ENCODE measurements at regions not wholly inside any gene's neighbourhood (a gene's known extent, or its start where the extent isn't known, plus 50 kb on each side); places are given as distances from the start of the nearest gene placed in this dataset.

DNA sequence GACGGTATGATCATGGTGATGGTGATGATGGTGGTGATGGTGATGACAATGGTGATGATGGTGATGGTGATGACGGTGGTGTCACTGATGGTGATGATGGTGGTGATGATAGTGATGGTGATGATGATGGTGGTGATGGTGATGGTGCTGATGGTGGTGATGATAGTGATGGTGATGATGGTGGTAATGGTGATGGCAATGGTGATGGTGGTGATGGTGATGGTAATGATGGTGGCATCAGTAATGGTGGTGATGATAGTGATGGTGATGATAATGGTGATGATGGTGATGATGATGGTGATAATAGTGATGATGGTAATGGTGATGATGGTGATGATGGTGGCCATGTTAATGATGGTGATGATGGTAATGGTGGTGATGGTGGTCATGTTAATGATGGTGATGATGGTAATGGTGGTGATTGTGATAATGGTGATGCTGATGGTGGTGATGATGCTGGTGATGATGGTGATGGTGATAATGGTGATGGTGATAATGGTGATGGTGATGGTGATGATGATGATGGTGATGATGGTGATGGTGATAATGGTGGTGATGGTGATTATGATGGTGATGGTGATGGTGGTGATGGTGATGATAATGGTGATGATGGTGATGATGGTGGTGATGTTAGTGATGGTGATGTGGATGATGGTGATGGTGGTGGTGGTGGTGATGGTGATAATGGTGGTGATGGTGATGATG lies 107.2 kb downstream of the C16orf95 start:
- H3K27me3 Mint-ChIP-seq (ENCODE audit: low read depth): no peaks in the 10 kb centered on the region
- no peaks in the 10 kb centered on the region for H3K9me3 Mint-ChIP-seq (ENCODE audit: low read depth)
- TF ChIP-seq, protein P1, sequence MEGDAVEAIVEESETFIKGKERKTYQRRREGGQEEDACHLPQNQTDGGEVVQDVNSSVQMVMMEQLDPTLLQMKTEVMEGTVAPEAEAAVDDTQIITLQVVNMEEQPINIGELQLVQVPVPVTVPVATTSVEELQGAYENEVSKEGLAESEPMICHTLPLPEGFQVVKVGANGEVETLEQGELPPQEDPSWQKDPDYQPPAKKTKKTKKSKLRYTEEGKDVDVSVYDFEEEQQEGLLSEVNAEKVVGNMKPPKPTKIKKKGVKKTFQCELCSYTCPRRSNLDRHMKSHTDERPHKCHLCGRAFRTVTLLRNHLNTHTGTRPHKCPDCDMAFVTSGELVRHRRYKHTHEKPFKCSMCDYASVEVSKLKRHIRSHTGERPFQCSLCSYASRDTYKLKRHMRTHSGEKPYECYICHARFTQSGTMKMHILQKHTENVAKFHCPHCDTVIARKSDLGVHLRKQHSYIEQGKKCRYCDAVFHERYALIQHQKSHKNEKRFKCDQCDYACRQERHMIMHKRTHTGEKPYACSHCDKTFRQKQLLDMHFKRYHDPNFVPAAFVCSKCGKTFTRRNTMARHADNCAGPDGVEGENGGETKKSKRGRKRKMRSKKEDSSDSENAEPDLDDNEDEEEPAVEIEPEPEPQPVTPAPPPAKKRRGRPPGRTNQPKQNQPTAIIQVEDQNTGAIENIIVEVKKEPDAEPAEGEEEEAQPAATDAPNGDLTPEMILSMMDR (IDR thresholded peaks at IDR 0.05): no peak
- H3K36me3 Mint-ChIP-seq (ENCODE audit: low read depth): no peaks in the 10 kb centered on the region
- peaks cover 29% of the 10 kb centered on the region for H3K4me1 Mint-ChIP-seq (ENCODE audit: low read depth)
- DNase-seq (ENCODE audit: low spot score): no peak
- H3K27ac Mint-ChIP-seq (ENCODE audit: unreplicated experiment): no peak overlapping the region
- no peak overlapping the region for H3K4me3 Mint-ChIP-seq (ENCODE audit: unreplicated experiment)

DNA sequence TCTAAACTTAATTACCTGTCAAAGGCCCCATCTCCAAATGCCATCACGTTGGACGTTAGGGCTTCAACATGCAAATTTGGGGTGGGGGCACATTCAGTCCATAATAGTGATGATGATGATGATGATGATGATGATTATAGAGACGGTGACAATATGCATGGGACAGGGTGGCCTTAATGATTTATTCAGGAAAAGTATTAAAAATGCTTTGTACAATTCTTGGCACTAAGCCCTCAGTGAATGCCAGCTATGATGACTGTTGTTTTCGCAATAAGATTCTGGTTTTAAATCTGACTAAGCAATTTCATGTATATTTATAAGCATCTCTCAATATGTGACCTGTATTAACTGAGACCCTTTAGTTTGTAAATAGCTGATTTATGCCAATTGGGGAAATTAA lies 106.3 kb downstream of the C16orf95 start:
- Mint-ChIP-seq H3K4me3 (ENCODE audit: unreplicated experiment) (no peak overlapping the region), H3K4me1 (ENCODE audit: low read depth) (peaks cover 22% of the 10 kb centered on the region), H3K27ac (ENCODE audit: unreplicated experiment) (no peak overlapping the region), H3K36me3 (ENCODE audit: low read depth) (no peaks in the 10 kb centered on the region), H3K27me3 (ENCODE audit: low read depth) (no peaks in the 10 kb centered on the region), H3K9me3 (ENCODE audit: low read depth) (no peaks in the 10 kb centered on the region)
- DNase-seq (ENCODE audit: low spot score): no peak
- TF ChIP-seq, protein P1 (IDR thresholded peaks at IDR 0.05): no peak

DNA sequence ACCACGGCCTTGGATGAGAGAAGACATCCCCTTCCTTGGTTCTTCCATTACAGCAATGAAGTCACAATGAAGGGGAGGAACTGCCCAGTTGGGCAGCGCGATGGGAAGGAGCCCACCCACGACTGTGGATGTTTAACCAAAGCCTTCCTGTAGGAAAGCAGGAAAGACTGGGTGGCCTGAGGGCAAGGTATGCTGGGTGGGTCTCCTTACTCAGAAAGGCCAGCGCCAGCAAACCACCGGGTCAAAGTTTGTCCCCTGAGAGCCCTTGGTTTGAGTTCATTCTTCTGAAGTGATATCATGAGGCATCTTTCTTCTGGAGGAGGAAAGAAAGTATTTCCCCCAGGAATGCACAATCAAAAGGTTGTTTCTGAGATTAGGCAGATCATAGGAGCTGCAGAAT lies 105.2 kb downstream of the C16orf95 start:
- Mint-ChIP-seq H3K4me1 (ENCODE audit: low read depth) (peaks cover 18% of the 10 kb centered on the region), H3K27ac (ENCODE audit: unreplicated experiment) (peak overlapping the region; percentile 52), H3K4me3 (ENCODE audit: unreplicated experiment) (no peak overlapping the region), H3K27me3 (ENCODE audit: low read depth) (no peaks in the 10 kb centered on the region), H3K36me3 (ENCODE audit: low read depth) (no peaks in the 10 kb centered on the region), H3K9me3 (ENCODE audit: low read depth) (no peaks in the 10 kb centered on the region)
- TF ChIP-seq, protein P1 (IDR thresholded peaks at IDR 0.05): no peak
- no peak for DNase-seq (ENCODE audit: low spot score)

DNA sequence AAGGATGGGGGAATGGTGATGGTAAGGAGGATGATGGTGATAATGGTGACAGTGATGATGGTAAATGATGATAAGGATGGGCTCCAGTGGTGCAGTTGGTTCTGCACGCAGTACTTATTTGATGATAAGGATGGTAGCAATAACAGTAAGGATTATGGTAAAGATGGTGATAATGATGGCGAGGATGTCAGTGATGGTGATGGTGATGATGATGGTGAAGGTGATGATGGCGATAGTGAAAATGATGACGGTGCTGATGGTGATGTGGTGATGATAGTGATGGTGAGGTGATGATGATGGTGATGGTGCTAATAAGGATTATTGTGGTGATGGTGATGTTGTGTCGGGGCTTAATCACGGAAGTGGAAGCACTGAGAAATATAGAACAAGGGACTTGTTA lies 103.7 kb downstream of the C16orf95 start:
- TF ChIP-seq, protein P1 (IDR thresholded peaks at IDR 0.05): no peak
- DNase-seq (ENCODE audit: low spot score): no peak
- Mint-ChIP-seq H3K4me3 (ENCODE audit: unreplicated experiment) (no peak overlapping the region), H3K27ac (ENCODE audit: unreplicated experiment) (no peak overlapping the region), H3K9me3 (ENCODE audit: low read depth) (no peaks in the 10 kb centered on the region), H3K36me3 (ENCODE audit: low read depth) (no peaks in the 10 kb centered on the region), H3K27me3 (ENCODE audit: low read depth) (no peaks in the 10 kb centered on the region), H3K4me1 (ENCODE audit: low read depth) (peaks cover 4% of the 10 kb centered on the region)

DNA sequence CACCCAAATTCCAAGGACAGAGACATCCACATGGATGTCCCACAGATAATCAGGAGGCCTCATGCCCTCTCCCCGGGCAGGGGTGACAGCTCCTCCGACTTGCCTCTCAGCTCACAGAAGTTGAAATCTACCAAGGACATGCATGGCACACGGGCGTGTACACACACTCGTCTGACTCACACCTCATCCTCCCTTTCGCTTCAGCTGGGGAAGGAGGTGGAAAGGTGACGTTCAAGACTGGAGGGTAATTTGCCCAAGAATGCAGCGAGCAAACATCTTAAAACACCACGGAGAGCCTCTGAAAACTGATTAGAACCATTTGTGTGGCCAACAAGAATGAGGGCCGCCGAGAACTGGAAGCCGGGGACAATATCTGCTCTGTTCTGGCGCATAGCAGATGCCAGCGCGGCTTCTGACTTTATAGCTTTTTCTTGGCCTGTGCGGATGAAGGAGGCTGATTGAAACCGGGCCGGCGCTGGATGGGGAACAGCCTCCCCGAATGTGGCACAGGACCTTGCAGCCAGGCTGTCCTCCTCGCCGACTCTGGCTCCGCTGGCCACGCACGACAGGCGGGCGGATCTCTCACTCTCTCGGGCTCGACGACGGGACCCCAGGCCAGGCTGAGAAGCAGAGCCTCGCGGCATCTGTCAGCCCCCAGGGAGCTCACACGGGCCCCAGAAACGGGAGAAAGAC lies 100.9 kb downstream of the C16orf95 start:
- H3K4me3 Mint-ChIP-seq (ENCODE audit: unreplicated experiment): no peak overlapping the region
- no peaks in the 10 kb centered on the region for H3K9me3 Mint-ChIP-seq (ENCODE audit: low read depth)
- TF ChIP-seq, protein P1 (IDR thresholded peaks at IDR 0.05): no peak
- H3K27me3 Mint-ChIP-seq (ENCODE audit: low read depth): no peaks in the 10 kb centered on the region
- peak overlapping the region; percentile 45 for H3K27ac Mint-ChIP-seq (ENCODE audit: unreplicated experiment)
- H3K36me3 Mint-ChIP-seq (ENCODE audit: low read depth): peaks cover 3% of the 10 kb centered on the region
- DNase-seq (ENCODE audit: low spot score): no peak
- H3K4me1 Mint-ChIP-seq (ENCODE audit: low read depth): peaks cover 4% of the 10 kb centered on the region
